Aorta (tissue), 5 donors: ENCODE measurements at regions not wholly inside any gene's neighbourhood (a gene's known extent, or its start where the extent isn't known, plus 50 kb on each side); places are given as distances from the start of the nearest gene placed in this dataset.

Source experiments
- ATAC-seq: fragments of 200-7000 bp; cut with Tn5 transposase; one replicate; pipeline ENCODE4 v1.9.1; 2022; ENCODE audit warnings: moderate library complexity; ENCODE audit not compliant: low FRiP score
- DNase-seq, 2 donors: peaks; one replicate each; pipeline ENCODE4 v3.0.0-alpha.2; 2020
- H3K27ac ChIP-seq, 2 donors: one replicate each; pipeline ENCODE4 v1.5.1; 2013; ENCODE audit warnings: low read length in 2 of 2, mild to moderate bottlenecking in 2 of 2, moderate library complexity in 2 of 2, control low read depth in 1 of 2, inconsistent platforms in 1 of 2, low read depth in 1 of 2
- H3K27me3 ChIP-seq, 2 donors: one replicate each; pipeline ENCODE4 v1.6.1; 2013; ENCODE audit warnings: control low read depth in 1 of 2, low read length in 1 of 2, mild to moderate bottlenecking in 1 of 2, moderate library complexity in 1 of 2; ENCODE audit not compliant: insufficient read depth in 2 of 2, control insufficient read depth in 1 of 2
- H3K36me3 ChIP-seq, 2 donors: one replicate each; pipeline ENCODE4 v1.6.1; 2013; ENCODE audit warnings: control low read depth in 1 of 2, low read length in 1 of 2, mild to moderate bottlenecking in 1 of 2; ENCODE audit not compliant: insufficient read depth in 2 of 2, control insufficient read depth in 1 of 2
- H3K4me1 ChIP-seq, 2 donors: one replicate each; pipeline ENCODE4 v1.6.1; 2013; ENCODE audit warnings: low read length in 2 of 2, control low read depth in 1 of 2, mild to moderate bottlenecking in 1 of 2, moderate library complexity in 1 of 2; ENCODE audit not compliant: insufficient read depth in 2 of 2, control insufficient read depth in 1 of 2
- H3K4me3 ChIP-seq, 2 donors: one replicate each; pipeline ENCODE4 v1.5.1; 2013; ENCODE audit warnings: low read length in 2 of 2, control low read depth in 1 of 2, mild to moderate bottlenecking in 1 of 2
- H3K9me3 ChIP-seq: one replicate; pipeline ENCODE4 v1.6.1; 2013; ENCODE audit warnings: mild to moderate bottlenecking, low read length; ENCODE audit not compliant: control insufficient read depth
- WGBS, 2 donors: extraction: QIAGEN DNeasy Blood & Tissue Kit; methylation state at CpG; one replicate each; pipeline ENCODE4 v1.1.7; 2013; 5-methylcytosine and 5-hydroxymethylcytosine counted together
- intact Hi-C, 2 donors: fragments of 100-400 bp; cut with DNase I; formaldehyde crosslinking; loops; one replicate each; pipeline versions ENCODE4 v1.14.2 to v1.15.0; 2022
- donor health status: healthy with polysubstance abuse.
- donor health status: Bipolar disorder and iron deficiency.
- donor health status: DM: no; HTN: no; CAD: no.
- donor health status: DM: no; HTN: no; CAD: no.
- donor health status: DM: yes; HTN: yes; CAD: no.

DNA sequence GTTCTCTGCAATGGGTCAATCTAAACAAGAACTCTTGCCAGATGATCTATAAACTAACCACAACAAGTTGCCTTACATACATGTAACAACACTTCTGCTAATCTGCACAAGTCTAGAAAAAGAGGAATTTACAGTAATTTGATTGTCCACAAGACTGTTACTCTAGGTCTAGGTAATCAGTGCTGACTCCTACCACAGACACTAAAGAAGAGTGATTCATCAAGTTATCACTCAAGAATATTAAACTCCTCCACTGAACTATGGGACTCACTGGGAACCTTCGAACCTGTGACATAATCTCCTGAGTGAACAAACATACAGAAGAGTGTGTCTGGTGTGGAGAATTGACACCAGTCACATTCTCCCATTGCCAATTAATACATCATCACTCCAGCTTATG lies 138.3 kb downstream of the ANXA2 start:
- intact Hi-C loops: no loop called here
- H3K36me3 ChIP-seq: no peaks in the 10 kb centered on the region
- H3K27me3 ChIP-seq: peaks cover 0 to 4% of the 10 kb centered on the region in 2 donors
- peaks cover 3% of the 10 kb centered on the region for H3K9me3 ChIP-seq
- H3K4me1 ChIP-seq: no peaks in the 10 kb centered on the region
- ATAC-seq (no peak), DNase-seq (no peak)
- no peak overlapping the region for H3K4me3 ChIP-seq
- no peak overlapping the region for H3K27ac ChIP-seq
- 87 to 97% methylated on average over 1 of the region's 1 CpG for WGBS, 2 donors

DNA sequence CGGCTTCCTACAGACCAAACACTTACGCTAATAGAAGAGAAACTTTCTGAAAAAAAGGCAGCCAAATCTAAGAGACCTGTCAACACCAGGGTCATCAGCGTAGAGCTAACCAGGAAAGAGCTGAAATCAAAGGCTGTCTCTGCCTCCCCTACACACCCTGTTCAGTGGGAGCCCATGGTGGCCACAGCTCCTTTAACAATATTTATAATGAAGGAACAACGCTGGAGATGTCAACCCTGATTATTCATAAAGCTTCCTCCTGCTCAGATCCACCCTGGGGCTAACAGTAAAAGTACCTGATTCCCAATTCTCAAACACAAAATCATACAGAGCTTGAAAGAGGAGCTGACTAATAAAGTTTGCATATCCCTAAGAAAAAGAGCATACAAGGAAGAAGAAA lies 133.7 kb downstream of the ANXA2 start:
- no peak for ATAC-seq
- 67 to 69% methylated on average over 4 of the region's 4 CpGs for WGBS, 2 donors
- H3K9me3 ChIP-seq: peaks cover 2% of the 10 kb centered on the region
- H3K27me3 ChIP-seq: peaks cover 0 to 2% of the 10 kb centered on the region in 2 donors
- no peaks in the 10 kb centered on the region for H3K4me1 ChIP-seq
- H3K27ac ChIP-seq: no peak overlapping the region
- no peak overlapping the region for H3K4me3 ChIP-seq
- intact Hi-C loops: loop anchor here in 1 of 2 donors (10.0 kb wide), 1 partner anchor 61 kb away; no protein-coding TSS in a partner anchor
- H3K36me3 ChIP-seq: no peaks in the 10 kb centered on the region
- DNase-seq: no peak

DNA sequence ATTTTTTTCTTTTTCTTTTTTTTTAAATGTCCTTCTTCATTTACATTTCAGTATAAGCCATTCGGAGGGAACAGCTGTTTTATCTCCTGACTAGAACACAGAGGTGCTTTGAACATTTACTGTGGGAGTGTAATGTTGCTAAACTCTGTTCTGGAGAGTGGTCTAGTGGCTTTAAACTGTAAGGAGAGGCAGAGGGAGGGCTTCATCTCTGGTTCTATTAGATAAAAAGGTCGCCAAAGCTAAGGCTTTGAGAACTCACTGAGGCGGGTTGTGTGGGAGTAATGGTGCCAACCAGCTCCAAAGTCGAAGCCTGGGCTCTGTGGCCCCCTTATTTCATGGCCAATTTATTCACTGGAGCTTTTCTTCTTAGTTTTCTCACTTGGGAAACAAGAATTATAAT lies 133.2 kb downstream of the ANXA2 start:
- WGBS, 2 donors: 69 to 73% methylated on average over 4 of the region's 4 CpGs
- no peaks in the 10 kb centered on the region for H3K36me3 ChIP-seq

DNA sequence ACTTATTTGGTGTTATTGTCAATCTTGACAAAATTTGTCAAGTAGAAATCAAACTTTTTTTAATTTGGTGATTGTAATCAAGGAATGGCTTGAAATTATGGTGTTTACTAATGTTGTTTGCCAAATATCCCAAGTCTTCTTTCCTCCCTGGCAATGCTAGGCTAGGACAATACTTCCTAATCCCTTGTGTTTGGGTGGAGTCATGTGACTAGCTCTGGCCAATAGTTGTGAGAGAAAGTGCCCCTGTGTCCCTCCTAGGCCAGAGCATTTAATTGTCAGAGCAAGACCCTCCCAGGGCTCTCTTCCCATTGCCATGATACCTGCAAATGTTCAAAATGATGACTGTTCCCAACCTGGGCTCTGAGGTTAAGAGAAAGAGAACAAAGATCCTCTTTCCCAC lies 132.7 kb downstream of the ANXA2 start:
- Histone ChIP-seq H3K4me3 (no peak overlapping the region), H3K27ac (no peak overlapping the region), H3K9me3 (peaks cover under 1% of the 10 kb centered on the region), H3K4me1 (no peaks in the 10 kb centered on the region), H3K27me3 (peaks cover 0 to 2% of the 10 kb centered on the region in 2 donors), H3K36me3 (no peaks in the 10 kb centered on the region)
- no peak for ATAC-seq
- no peak for DNase-seq
- intact Hi-C loops: loop anchor here in 1 of 2 donors (10.0 kb wide), 1 partner anchor 60 kb away; no protein-coding TSS in a partner anchor

More for the DNA sequence above, 133.2 kb downstream of the ANXA2 start:
- intact Hi-C loops: loop anchor here in 1 of 2 donors (10.0 kb wide), 1 partner anchor 60 kb away; no protein-coding TSS in a partner anchor
- Histone ChIP-seq H3K4me1 (no peaks in the 10 kb centered on the region), H3K27me3 (peaks cover 0 to 2% of the 10 kb centered on the region in 2 donors), H3K9me3 (peaks cover 2% of the 10 kb centered on the region), H3K27ac (no peak overlapping the region), H3K4me3 (no peak overlapping the region)
- DNase-seq (no peak), ATAC-seq (no peak)

DNA sequence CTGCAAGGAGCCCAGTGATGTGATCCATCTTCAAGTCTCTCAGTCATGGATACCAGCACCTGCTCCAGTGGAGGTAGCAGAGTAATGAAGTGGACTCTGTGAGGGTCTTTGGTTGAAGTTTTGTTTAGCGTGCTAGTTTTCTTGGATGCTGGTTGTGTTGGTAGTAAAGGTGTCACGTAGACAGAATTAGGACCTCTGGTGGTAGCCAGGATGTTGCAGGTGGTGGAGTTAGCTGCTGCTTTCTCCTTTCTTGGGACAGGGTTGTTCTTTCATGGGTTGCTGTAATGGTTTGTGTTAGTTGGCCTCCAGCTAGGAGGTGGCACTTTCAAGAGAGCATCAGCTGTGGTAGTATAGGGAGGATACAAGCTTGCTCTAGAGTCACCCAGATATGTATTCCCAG lies 125.2 kb downstream of the ANXA2 start:
- Histone ChIP-seq H3K27ac (no peak overlapping the region), H3K36me3 (no peaks in the 10 kb centered on the region), H3K4me1 (no peaks in the 10 kb centered on the region), H3K9me3 (peaks cover 2% of the 10 kb centered on the region), H3K4me3 (no peak overlapping the region), H3K27me3 (no peaks in the 10 kb centered on the region)
- intact Hi-C loops: no loop called here
- WGBS, 2 donors: 78 to 80% methylated on average over 2 of the region's 2 CpGs
- DNase-seq (no peak), ATAC-seq (no peak)

DNA sequence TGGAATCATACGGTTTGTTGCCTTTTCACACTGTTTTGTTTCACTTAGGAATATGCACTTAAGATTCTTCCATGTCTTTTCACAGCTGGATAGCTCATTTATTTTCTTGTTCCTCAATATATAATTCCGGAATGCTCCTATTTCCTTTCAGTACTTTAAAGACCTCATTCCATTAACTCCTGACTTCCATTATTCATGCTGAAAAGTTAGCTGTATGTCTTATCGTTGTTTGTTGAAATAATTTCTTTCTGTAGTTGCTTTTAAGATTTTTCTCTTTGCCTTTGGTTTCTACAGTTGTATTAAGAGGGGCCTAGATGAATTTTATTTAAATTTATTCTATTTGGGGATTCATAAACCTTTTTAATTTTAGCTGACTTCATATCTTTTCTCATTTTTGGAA lies 122.2 kb downstream of the ANXA2 start:
- Histone ChIP-seq H3K4me1 (no peaks in the 10 kb centered on the region), H3K27me3 (no peaks in the 10 kb centered on the region), H3K27ac (no peak overlapping the region), H3K4me3 (no peak overlapping the region), H3K36me3 (no peaks in the 10 kb centered on the region), H3K9me3 (peaks cover 4% of the 10 kb centered on the region)
- intact Hi-C loops: no loop called here
- no peak for ATAC-seq
- no peak for DNase-seq
- WGBS, 2 donors: 54 to 82% methylated on average over 3 of the region's 3 CpGs

DNA sequence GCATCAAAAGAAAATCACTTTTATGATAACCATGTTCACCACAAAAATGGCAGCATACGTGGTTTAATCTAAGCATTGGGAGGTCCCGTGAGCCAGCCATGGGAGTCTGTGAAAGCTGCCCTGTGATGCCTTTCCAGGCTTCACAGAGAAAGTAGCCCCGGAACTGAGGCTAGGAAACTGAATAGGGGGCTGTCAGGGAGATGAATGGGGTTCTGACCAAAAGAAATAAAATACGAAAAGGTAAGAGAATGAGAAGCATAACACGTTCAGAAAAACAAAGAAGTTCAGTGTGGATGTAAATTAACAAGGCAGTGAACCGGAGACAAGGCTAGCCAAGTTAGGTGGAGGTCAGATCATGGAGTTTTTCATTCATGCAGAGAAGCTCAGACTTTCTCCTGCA lies 118.9 kb downstream of the ANXA2 start:
- 52 to 57% methylated on average over 6 of the region's 6 CpGs for WGBS, 2 donors
- H3K9me3 ChIP-seq: peaks cover 2% of the 10 kb centered on the region
- H3K4me3 ChIP-seq: no peak overlapping the region
- no peaks in the 10 kb centered on the region for H3K36me3 ChIP-seq
- H3K27ac ChIP-seq: no peak overlapping the region
- intact Hi-C loops: no loop called here
- no peaks in the 10 kb centered on the region for H3K4me1 ChIP-seq
- H3K27me3 ChIP-seq: no peaks in the 10 kb centered on the region
- DNase-seq (no peak), ATAC-seq (no peak)

- H3K9me3 ChIP-seq: peaks cover 2% of the 10 kb centered on the region
- no peak for DNase-seq
- intact Hi-C loops: no loop called here
- H3K4me1 ChIP-seq: no peaks in the 10 kb centered on the region
- no peaks in the 10 kb centered on the region for H3K27me3 ChIP-seq
- H3K27ac ChIP-seq: no peak overlapping the region
- H3K4me3 ChIP-seq: no peak overlapping the region
- ATAC-seq: no peak
- no peaks in the 10 kb centered on the region for H3K36me3 ChIP-seq
- WGBS, 2 donors: 68 to 69% methylated on average over 2 of the region's 2 CpGs
Measured at GRCh38 chr15:60280259-60280658, 117.5 kb downstream of the ANXA2 start.

GRCh38 chr15:60283936-60284335 lies 113.8 kb downstream of the ANXA2 start:
- intact Hi-C loops: no loop called here
- no peaks in the 10 kb centered on the region for H3K9me3 ChIP-seq
- no peaks in the 10 kb centered on the region for H3K27me3 ChIP-seq
- no peak overlapping the region for H3K27ac ChIP-seq
- DNase-seq (no peak), ATAC-seq (no peak)
- no peaks in the 10 kb centered on the region for H3K4me1 ChIP-seq
- no peak overlapping the region for H3K4me3 ChIP-seq
- no peaks in the 10 kb centered on the region for H3K36me3 ChIP-seq
